ENCODE measurements at regions not wholly inside any gene's neighbourhood (a gene's known extent, or its start where the extent isn't known, plus 50 kb on each side); places are given as distances from the start of the nearest gene placed in this dataset.

DNA sequence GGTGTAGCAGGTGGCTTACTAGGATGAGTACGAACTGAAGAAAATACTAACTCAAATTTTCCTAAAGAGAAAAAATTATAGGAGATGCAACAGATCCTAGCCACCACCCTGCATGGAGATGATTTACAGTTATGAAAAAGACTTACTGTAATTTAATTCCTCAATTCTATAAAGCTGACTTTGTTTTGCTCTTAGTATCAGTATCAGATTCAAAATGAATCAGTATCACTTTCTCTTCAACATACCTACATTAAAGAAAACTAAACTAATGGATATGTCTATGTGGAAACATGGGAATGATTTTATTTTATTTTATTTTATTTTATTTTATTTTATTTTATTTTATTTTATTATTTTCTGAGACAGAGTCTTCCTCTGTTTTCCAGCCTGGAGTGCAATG is 525.8 kb downstream of the NLGN4X start:
- DNase-seq: no peak
- Histone ChIP-seq H3K4me1 (no peaks in the 10 kb centered on the region), H3K36me3 (no peaks in the 10 kb centered on the region), H3K27ac (no peak overlapping the region), H3K9me3 (no peaks in the 10 kb centered on the region), H3K4me3 (no peak overlapping the region), H3K27me3 (no peaks in the 10 kb centered on the region)
- no peak for ATAC-seq
- TF ChIP-seq, protein P1, sequence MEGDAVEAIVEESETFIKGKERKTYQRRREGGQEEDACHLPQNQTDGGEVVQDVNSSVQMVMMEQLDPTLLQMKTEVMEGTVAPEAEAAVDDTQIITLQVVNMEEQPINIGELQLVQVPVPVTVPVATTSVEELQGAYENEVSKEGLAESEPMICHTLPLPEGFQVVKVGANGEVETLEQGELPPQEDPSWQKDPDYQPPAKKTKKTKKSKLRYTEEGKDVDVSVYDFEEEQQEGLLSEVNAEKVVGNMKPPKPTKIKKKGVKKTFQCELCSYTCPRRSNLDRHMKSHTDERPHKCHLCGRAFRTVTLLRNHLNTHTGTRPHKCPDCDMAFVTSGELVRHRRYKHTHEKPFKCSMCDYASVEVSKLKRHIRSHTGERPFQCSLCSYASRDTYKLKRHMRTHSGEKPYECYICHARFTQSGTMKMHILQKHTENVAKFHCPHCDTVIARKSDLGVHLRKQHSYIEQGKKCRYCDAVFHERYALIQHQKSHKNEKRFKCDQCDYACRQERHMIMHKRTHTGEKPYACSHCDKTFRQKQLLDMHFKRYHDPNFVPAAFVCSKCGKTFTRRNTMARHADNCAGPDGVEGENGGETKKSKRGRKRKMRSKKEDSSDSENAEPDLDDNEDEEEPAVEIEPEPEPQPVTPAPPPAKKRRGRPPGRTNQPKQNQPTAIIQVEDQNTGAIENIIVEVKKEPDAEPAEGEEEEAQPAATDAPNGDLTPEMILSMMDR (IDR thresholded peaks at IDR 0.05): no peak
- WGBS, 2 donors: 78 to 86% methylated on average over 1 of the region's 1 CpG
- intact Hi-C loops (cut with DNase I): no loop called here

GRCh38 chrX:5695971-5696370 is 532.7 kb downstream of the NLGN4X start:
- WGBS, 2 donors: 90 to 91% methylated on average over 7 of the region's 7 CpGs
- no peaks in the 10 kb centered on the region for H3K36me3 ChIP-seq
- DNase-seq (no peak), ATAC-seq (no peak)
- no peak overlapping the region for H3K27ac ChIP-seq
- no peaks in the 10 kb centered on the region for H3K9me3 ChIP-seq
- TF ChIP-seq, protein P1 (IDR thresholded peaks at IDR 0.05): no peak
- intact Hi-C loops (cut with DNase I): no loop called here
- no peaks in the 10 kb centered on the region for H3K27me3 ChIP-seq
- no peaks in the 10 kb centered on the region for H3K4me1 ChIP-seq
- no peak overlapping the region for H3K4me3 ChIP-seq

DNA sequence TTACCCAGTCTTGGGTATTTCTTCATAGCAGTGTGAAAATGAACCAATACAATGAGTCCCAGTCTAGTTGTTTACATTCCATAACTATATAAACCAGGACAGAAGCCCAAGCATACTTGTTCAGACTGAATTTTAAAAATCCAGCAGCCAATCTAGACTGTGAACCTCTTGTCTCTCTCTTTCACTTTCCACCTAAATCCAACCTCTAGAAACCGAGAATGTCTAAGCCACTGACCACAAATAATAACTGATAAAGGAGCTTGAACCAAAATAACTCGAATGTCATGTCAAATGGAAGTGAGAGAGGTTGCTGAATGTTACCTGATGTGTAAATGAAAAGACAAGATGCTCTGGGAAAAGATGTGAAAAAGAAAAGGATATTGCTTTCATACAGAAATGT is 544.7 kb downstream of the NLGN4X start:
- Histone ChIP-seq H3K4me1 (no peaks in the 10 kb centered on the region), H3K4me3 (no peak overlapping the region), H3K9me3 (no peaks in the 10 kb centered on the region), H3K27ac (no peak overlapping the region), H3K27me3 (no peaks in the 10 kb centered on the region), H3K36me3 (no peaks in the 10 kb centered on the region)
- DNase-seq (no peak), ATAC-seq (no peak)
- 34 to 48% methylated on average over 2 of the region's 2 CpGs for WGBS, 2 donors
- intact Hi-C loops (cut with DNase I): no loop called here
- TF ChIP-seq, protein P1 (IDR thresholded peaks at IDR 0.05): no peak

DNA sequence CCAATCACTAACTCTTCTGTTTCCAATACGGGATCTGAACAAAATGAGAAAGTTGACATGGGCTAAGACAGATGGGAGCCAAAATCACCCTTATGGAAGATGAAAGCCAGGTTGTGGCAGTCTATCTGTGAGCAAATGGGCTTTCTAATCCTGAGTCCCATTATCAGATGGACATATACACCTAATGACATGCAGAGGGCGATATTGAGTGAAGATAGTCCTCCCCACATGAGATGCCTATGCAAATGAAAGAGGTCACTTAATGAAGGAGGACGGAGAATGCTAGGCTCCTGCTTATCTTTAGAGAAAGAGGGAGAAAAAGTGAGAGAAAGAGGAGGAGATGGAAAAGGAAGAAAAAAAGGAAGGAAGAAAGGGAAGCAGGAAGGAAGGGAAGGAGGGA is 547.5 kb downstream of the NLGN4X start:
- DNase-seq (no peak), ATAC-seq (no peak)
- intact Hi-C loops (cut with DNase I): no loop called here
- Histone ChIP-seq H3K9me3 (no peaks in the 10 kb centered on the region), H3K27ac (no peak overlapping the region), H3K36me3 (no peaks in the 10 kb centered on the region), H3K4me1 (no peaks in the 10 kb centered on the region), H3K27me3 (no peaks in the 10 kb centered on the region), H3K4me3 (no peak overlapping the region)
- 47 to 51% methylated on average over 3 of the region's 3 CpGs for WGBS, 2 donors
- TF ChIP-seq, protein P1 (IDR thresholded peaks at IDR 0.05): no peak

DNA sequence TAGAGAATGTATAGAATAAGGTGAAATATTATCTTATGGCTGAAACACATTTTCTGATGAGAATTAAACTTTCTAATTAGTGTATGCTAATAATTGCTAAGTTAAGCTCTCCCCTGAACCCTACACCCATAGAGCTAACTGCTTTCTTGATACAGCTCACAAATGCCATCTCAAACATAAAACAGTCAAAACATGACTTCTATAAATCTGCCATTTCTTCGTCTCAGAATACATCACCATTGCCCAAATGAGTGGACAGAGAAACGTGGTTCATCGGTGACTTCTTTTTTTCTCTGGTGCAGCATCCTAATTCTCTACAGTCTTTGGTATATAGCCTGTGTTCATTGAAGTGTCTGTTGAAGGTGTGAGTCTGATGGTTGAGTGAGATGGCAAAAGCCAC is 554.6 kb downstream of the NLGN4X start:
- TF ChIP-seq, protein P1 (IDR thresholded peaks at IDR 0.05): no peak
- WGBS, 2 donors: 71 to 76% methylated on average over 3 of the region's 3 CpGs
- DNase-seq (no peak), ATAC-seq (no peak)
- Histone ChIP-seq H3K36me3 (no peaks in the 10 kb centered on the region), H3K27ac (no peak overlapping the region), H3K27me3 (no peaks in the 10 kb centered on the region), H3K4me3 (no peak overlapping the region), H3K9me3 (peaks cover 0 to 8% (median 0%) of the 10 kb centered on the region in 11 donors), H3K4me1 (no peaks in the 10 kb centered on the region)
- intact Hi-C loops (cut with DNase I): no loop called here
